Hippocampal formation (tissue), 2 donors: ENCODE measurements at regions not wholly inside any gene's neighbourhood (a gene's known extent, or its start where the extent isn't known, plus 50 kb on each side); places are given as distances from the start of the nearest gene placed in this dataset.

Experiments
- DNase-seq, 2 donors: peaks; one replicate each; lab custom pipeline; 2025; lab: John Stamatoyannopoulos, UW

DNA sequence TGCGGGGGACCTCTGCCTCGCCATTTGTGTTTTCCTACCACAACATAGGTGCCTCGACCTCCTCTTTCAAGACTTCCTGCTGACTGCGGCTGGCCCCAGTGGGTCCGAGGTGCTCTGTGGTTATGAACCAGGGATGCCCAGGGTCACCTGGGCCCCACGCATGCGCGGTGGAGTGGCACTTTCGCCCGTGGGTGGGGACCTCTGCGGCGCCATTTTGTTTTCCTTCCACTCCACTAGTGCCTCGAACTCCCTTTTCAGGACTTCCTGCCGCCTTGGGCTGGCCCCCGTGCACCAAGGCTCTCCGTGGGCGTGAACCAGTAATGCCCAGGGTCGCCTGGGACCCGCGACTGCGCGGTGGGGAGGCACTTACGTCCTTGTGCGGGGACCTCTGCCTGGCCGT is 351.6 kb downstream of the ALG10 start:
- DNase-seq = no peak

DNA sequence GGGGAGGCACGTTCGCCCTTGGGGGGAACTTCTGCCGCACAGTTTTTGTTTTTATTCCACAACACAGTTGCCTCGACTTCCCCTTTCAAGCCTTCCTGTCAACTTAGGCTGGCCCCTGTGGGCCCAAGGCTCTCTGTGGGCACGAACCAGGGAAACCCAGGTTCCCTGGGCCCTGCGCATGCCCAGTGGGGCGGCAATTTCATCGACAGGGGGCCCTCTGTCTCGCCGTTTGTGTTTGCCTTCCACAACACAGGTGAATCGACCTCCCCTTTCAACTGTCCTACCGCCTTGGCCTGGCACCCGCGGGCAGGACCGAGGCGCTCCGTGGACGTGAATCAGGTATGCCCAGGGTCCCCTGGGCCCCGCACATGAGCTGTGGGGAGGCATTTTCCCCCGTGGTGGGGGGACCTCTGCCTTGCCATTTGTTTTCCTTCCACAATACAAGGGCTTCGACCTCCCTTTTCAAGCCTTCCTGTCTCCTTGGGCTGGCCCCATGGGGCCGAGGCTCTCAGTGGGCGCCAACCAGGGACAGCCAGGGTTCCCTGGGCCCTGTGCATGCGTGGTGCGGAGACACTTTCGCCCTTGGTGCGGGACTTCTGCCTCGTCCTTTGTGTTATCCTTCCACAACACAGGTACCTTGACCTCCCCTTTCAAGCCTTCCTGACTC is 354.0 kb downstream of the ALG10 start:
- DNase-seq = no peak

DNA sequence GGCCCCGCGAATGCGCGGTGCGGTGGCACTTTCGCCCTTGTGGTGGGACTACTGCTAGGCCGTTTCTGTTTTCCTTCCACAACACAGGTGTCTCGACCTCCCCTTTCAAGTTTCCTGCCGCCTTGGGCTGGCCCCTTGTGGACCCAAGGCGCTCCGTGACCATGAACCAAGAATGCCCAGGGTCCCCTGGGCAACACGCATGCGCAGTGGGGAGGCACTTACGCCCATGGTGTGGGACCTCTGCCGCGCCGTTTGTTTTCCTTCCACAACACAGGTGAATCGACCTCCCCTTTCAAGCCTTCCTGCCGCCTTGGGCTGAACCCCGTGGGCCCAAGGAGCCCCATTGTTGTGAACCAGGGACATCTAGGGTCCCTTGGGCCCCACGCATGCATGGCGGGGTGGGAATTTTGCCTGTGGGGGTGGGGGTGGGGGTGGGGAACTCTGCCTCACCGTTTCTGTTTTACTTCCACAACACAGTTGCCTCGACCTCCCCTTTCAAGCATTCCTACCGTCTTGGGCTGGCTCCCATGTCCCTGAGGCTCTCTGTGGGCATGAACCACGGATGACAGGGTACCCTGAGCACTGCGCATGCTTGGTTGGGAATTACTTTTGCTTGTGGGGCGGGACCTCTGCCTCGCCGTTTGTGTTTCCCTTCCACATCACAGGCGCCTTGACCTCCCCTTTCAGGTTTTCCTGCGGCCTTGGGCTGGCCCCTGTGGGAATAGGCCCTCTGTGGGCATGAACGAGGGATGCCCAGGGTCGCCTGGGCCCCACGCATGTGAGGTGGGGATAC is 355.1 kb downstream of the ALG10 start:
- no peak for DNase-seq

DNA sequence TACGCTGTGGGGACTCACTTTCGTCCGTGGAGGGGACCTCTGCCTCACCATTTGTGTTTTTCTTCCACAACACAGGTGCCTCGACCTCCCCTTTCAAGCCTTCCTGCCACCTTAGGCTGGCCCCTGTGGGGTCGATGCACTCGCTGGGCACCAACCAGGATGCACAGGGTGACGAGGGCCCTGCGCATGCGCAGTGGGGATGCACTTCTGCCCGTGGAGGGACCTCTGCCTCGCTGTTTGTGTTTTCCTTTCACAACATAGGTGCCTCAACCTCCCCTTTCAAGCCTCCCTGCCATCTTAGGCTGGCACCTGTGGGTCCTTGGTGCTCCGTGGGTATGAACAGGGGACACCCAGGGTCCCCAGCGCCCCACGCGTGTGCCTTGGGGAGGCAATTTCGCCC is 356.8 kb downstream of the ALG10 start:
- DNase-seq = no peak

DNA sequence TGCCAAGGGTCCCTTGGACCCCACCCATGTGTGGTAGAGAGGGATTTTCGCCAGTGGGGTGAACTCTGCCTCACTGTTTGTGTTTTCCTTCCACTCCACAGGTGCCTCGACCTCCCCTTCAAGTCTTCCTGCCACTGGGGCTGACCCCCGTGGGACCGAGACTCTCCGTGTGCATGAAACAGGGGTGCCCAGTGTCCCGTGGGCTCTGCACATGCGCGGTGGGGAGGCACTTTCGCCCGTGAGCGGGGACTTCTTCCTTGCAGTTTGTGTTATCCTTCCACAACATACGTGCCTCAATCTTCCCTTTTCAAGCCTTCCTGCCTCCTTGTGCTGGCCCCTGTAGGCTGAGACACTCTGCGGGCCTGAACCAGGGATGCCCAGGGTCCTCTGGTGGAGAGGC is 362.4 kb downstream of the ALG10 start:
- no peak for DNase-seq

DNA sequence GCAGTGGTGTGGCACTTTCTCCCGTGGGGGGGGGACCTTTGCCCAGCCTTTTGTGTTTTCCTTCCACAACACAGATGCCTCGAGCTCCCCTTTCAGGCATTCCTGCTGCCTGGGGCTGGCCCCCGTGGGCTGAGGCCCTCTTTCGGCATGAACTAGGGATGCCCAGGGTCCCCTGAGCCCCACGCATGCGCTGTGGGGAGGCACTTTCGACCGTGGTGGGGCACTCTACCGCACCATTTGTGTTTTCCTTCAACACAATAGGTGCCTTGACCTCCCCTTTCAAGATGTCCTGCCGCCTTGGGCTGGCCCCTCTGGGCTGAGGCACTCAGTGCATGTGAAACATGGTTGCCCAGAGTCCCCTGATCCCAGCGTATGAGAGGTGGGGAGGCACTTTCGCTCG is 363.7 kb downstream of the ALG10 start:
- no peak for DNase-seq

DNA sequence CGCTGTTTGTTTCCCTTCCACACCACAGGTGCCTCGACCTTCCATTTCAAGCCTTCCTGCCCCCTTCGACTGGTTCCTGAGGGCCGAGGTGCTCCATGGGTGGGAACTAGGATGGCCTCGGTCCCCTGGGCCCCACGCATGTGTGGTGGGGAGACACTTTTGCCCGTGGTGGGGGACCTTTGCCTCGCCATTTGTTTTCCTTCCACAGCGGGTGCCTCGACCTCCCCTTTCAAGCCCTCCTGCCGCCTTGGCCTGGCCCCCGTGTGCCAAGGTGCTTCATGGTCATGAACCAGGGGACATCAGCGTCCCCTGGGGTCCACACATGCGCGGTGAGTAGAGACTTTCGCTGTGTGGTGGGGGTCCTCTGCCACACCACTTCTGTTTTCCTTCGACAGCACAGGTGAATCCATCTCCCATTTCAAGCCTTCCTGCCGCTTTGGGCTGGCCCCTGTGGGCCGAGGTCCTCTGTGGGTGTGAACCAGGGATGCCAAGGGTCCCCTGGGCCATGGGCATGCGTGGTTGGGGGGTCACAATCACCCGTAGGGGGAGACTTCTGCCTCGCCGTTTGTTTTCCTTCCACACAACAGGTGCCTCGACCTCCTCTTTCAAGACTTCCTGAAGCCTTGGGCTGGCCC is 364.4 kb downstream of the ALG10 start:
- no peak for DNase-seq

DNA sequence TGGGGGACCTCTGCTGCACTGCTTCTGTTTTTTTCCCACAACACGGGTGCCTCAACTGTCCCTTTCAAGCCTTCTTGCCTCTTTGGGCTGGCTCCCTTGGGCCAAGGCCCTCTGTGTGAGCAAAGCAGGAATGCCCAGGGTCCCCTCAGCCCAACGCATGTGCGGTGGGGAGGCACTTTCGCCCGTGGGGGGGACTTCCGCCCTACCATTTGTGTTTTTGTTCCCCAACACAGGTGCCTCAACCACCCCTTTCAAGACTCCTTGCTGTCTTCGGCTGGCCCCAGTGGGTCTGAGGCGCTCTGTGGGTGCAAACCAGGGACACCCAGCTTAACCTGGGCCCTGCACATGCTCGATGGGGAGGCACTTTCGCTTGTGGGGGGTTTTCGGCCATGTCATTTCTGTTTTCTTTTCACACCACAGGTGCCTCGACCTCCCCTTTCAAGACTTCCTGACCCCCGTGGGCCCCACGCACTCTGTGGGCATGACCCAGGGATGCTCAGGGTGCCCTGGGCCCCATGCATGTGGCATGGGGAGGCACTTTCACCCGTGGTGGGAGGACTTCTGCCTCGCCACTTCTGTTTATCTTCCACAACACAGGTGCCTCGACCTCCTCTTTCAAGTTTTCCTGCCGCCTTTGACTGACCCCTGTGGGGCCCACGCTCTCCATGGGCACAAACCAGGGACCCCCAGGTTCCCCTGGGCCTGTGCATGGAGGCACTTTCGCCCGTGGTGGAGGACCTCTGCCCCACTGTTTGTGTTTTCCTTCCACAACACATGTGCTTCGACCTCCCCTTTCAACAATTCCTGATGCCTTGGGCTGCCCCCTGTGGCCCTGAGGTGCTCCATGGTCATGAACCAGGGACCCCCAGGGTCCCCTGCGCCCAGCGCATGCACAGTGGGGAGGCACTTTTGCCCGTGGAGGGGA is 365.7 kb downstream of the ALG10 start:
- no peak for DNase-seq

DNA sequence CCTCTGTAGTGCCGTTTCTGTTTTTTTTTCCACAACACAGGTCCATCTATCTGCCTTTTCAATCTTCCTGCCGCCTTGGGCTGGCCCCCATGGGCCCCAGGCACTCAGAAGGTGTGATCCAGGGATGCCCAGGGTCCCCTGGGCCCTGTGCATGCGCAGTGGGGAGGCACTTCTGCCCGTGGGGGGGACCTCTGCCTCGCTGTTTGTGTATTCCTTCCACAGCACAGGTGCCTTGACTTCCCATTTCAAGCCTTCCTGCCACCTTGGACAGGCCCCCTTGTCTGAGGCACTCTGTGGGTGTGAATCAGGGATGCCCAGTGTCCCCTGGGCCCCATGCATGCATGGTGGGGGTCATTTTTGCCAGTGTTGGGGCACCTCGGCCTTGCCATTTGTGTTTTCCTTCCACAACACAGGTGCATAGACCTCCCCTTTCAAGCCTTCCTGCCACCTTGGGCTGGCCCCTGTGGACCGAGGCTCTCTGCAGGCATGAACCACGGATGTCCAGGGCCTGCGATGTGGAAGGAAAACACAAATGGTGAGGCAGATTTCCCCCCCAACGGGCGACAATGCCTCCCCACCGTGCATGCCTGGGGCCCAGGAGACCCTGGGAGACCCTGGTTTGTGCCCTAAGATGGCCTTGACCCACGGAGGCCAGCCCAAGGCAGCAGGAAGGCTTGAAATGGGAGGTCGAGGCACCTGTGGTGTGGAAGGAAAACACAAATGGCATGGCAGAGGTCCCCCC is 366.5 kb downstream of the ALG10 start:
- no peak for DNase-seq

DNA sequence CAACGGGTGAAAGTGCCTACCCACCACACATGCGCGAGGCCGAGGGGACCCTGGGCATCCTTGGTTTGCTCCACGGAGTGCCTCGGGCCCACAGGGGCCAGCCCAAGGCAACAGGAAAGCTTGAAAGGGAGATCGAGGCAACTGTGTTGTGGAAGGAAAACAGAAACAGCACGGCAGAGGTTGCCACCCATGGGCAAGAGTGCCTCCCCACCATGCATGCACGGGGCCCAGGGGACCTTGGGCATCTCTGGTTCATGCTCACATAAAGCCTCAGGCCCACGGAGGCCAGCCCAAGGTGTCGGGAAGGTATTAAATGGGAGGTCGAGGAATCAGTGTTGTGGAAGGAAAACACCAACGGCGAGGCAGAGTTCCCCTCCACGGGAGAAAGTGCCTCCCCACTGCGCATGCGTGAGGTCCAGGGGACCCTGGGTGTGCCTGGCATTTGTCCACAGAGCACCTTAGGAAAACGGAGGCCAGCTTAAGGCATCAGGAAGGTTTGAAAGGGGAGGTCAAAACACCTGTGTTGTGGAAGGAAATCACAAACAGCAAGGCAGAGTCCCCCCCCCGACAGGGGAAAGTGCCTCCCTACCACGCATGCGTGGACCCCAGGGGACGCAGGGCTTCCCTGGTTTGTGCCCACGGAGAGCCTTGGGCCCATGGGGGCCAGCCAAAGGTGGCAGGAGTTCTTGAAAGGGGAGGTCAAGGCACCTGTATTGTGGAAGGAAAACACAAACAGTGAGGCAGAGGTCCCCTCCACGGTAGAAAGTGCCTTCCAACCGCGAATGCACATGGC is 367.3 kb downstream of the ALG10 start:
- DNase-seq = no peak

DNA sequence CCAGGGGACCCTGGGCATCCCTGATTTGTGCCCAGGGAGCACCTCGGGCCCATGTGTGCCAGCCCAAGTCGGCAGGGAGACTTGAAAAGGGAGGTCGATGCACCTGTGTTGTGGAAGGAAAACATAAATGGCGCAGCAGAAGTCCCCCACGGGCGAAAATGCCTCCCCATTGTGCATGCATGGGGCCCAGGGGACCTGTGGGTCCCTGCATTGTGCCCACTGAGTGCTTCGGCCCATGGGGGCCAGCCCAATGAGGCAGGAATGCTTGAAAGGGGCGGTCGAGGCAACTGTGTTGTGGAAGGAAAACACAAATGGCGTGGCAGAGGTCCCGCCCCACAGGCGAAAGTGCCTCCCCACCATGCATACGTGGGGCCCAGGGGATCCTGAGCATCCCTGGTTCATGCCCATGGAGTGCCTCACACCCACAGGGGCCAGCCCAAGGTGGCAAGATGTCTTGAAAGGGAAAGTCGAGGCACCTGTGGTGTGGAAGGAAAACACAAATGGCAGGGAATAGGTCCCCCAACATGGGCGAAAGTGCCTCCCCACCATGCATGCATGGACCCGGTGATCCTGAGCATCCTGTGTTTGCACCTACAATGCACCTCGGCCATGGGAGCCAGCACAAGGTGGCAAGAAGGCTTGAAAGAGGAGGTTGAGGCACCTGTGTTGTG is 368.0 kb downstream of the ALG10 start:
- DNase-seq = no peak

DNA sequence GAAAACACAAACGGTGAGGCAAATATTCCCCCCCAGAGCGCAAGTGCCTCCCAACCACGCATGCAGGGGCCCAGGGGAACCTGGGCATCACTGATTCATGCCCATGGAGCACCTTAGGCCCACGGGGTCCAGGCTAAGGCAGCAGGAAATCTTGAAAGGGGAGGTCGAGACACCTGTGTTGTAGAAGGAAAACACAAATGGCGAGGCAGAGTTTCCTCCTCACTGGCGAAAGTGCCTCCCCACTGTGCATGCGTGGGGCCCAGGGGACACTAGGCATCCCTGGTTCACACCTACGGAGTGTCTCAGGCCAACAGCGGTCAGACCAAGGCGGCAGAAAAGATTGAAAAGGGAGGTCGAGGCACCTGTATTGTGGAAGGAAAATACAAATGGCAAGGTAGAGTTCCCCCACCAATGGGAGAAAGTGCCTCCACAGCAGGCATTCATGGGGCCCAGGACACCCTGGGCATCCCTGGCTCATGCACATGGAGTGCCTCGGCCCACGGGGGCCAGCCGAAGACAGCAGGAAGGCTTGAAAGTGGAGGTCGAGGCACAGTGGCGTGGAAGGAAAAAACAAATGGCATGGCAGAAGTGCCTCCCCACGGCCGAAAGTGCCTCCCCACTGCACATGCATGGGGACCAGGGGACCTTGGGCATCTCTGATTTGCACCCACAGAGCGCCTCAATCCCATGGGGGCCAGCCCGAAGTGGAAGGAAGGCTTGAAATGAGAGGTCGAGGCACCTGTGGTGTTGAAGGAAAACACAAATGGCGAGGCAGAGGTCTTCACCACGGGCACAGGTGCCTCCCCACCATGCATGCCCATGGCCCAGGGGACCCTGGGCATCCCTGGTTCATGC is 368.8 kb downstream of the ALG10 start:
- DNase-seq = no peak

DNA sequence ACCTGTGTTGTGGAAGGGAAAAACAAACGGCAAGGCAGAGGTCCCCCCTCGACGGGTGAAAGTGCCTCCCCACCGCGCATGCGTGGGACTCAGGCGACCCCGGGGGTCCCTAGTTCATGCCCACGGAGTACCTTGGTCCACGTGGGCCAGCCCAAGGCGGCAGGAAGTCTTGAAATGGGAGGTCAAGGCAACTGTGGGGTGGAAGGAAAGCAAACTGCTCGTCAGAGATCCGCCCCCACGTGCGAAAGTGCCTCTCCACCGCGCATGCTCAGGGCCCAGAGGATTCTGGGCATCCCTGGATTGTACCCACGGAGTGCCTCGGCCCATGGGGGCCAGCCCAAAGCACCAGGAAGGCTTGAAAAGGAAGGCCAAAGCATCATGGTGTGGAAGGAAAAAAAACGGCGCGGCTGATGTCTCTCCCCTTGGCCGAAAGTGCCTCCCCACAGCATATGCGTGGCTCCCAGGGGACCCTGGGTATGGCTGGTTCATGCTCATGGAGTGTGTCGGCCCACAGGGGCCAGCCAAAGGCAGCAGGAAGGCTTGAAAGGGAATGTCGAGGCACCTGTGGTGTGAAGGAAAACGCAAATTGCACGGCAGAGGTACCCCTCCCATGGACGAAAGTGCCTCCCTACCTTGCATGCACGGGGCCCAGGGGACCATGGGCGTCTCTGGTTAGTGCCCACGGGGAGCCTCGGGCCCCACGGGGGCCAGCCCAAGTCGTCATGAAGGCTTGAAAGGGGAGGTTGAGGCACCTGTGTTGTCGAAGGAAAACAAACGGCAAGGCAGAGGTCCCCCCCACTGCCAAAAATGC is 369.7 kb downstream of the ALG10 start:
- no peak for DNase-seq

DNA sequence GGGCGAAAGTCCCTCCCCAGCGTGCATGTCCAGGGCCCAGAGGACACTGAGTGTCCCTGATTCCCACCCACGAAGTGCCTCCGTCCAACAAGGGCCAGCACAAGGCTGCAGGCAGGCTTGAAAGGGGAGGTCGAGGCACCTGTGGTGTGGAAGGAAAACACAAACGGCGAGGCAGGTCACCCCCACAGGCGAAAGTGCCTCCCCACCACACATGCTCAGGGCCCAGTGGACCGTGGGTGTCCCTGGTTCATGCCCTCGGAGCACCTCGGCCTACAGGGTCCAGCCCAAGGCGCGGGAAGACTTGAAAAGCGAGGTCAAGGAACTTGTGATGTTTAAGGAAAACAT is 370.4 kb downstream of the ALG10 start:
- no peak for DNase-seq

DNA sequence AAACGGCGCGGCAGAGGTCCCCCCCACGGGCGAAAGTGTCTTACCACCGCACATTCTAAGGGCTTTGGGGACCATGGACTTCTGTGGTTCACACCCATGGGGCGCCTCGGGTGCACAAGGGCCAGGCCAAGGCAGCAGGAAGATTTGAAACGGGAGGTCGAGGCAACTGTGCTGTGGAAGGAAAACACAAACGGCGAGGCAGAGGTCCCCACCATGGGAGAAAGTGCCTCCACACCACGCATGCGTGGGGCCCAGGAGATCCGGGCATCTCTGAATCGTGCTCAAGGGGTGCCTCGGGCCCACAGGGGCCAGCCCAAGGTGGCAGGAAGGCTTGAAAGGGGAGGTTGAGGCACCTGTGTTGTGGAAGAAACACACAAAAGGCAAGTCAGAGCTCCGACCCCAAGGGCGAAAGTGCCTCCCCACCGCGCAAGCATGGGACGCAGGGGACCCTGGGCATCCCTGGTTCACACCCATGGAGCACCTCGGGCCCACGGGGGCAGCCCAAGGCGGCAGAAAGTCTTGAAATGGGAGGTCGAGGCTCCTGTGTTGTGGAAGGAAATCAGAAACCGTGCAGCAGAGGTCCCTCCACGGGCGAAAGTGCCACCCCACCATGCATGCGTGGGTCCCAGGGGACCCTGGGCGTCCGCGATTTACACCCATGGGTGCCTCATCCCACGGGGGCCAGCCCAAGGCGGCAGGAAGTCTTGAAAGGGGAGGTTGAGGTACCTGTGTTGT is 371.0 kb downstream of the ALG10 start:
- DNase-seq = no peak

DNA sequence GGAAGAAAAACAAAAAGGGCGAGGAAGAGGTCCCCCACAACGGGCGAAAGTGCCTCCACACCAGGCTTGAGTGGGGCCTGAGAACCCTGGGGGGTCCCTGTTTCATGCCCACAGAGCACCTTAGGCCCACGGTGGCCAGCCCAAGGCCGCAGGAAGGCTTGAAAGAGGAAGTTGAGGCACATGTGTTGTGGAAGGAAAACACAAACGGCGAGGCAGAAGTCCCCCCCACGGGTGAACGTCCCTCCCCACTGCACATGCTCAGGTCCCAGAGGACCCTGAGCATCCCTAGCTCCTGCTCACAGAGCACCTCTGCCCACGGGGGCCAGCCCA is 371.5 kb downstream of the ALG10 start:
- DNase-seq = no peak

DNA sequence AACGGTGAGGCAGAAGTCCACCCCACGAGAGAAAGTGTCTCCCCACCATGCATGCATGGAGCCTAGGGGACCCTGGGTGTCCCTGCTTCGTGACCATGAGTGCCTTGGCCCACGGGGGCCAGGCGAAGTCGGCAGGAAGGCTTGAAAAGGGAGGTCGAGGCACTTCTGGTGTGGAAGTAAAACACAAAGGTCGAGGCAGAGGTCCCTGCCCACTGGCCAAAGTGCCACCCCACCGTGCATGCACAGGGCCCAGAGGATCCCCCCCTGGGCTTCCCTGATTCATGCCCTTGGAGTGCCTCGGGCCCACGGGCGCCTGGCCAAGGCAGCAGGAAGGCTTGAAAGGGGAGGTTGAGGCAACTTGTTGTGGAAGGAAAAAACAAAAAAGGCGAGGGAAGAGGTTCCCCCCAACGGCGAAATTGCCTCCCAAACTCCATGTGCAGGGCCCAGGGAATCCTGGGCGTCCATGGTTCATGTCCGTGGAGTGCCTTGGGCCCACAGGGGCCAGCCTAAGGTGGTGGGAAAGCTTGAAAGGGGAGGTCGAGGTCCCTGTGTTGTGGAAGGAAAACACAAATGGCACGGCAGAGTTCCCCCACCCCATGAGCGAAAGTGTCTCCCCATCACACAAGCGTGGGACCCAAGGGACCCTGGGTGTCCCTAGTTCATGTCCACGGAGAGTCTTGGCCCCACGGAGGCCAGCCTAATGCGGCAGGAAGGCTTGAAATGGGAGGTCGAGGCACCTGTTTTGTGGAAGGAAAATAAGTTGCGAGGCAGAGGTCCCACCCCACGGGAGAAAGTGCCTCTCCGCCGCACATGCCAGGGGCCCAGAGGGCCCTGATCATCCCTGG is 372.1 kb downstream of the ALG10 start:
- DNase-seq = no peak
